Uterus (tissue), 2 donors: ENCODE measurements at regions not wholly inside any gene's neighbourhood (a gene's known extent, or its start where the extent isn't known, plus 50 kb on each side); places are given as distances from the start of the nearest gene placed in this dataset.

Experiments used
- POLR2A ChIP-seq, 2 donors: fragments of 450-650 bp; IDR thresholded peaks; one replicate each; pipeline ENCODE4 v1.6.1; 2016; ENCODE audit warnings: antibody characterized with exemption in 2 of 2, mild to moderate bottlenecking in 1 of 2, moderate library complexity in 1 of 2
- TF ChIP-seq, protein P1 (sequence below), 4 experiments: fragments of 200-600 bp in 2 of 4; fragments of 450-650 bp in 2 of 4; sonication (generic) in 2 of 4; IDR thresholded peaks; one replicate each; pipeline ENCODE4 v1.5.1; 2016 to 2019; ENCODE audit warnings: antibody characterized with exemption in 4 of 4, mild to moderate bottlenecking in 2 of 4, moderate library complexity in 1 of 4

DNA sequence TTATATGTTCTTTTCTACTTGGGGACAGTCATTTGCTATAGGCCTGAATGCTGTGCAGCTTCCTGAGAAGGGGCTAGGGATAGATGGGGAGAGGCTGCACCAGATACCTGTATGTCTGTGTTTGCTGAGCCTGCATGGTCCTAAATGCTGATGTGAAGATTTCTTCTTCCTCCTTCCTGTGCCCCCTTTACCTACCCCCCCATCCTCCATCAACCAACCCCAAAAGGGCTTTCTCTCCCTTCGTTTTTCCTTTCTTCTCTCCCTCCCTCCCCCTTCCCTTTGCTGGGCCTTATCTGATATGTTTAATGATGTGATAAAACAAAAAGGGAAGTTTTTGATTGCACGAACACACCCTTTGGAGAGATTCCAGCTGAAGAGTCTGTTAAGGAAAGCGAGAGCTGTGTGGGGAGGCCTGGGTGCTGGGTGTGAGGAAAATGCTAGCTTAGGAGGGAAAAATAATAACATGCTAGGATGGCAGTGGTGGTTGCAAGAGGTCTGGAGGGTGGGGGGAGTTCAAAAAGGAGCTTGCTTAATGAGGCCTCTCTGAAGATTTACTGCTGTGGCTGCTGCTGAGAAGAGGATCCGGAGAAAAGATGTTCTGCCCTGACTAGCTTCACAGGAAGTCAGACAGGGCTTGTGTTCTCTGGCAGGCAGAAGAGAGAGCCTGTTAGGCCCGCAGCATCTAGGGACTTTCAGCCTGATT, 101.8 kb downstream of the SAMD9 start:
- TF ChIP-seq, protein P1, sequence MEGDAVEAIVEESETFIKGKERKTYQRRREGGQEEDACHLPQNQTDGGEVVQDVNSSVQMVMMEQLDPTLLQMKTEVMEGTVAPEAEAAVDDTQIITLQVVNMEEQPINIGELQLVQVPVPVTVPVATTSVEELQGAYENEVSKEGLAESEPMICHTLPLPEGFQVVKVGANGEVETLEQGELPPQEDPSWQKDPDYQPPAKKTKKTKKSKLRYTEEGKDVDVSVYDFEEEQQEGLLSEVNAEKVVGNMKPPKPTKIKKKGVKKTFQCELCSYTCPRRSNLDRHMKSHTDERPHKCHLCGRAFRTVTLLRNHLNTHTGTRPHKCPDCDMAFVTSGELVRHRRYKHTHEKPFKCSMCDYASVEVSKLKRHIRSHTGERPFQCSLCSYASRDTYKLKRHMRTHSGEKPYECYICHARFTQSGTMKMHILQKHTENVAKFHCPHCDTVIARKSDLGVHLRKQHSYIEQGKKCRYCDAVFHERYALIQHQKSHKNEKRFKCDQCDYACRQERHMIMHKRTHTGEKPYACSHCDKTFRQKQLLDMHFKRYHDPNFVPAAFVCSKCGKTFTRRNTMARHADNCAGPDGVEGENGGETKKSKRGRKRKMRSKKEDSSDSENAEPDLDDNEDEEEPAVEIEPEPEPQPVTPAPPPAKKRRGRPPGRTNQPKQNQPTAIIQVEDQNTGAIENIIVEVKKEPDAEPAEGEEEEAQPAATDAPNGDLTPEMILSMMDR (IDR thresholded peaks at IDR 0.05) = no peak
- no peak for TF ChIP-seq POLR2A (IDR thresholded peaks at IDR 0.05)
